ENCODE measurements at regions not wholly inside any gene's neighbourhood (a gene's known extent, or its start where the extent isn't known, plus 50 kb on each side); places are given as distances from the start of the nearest gene placed in this dataset.
A peak's percentile ranks its signal among the peaks of the same experiment; 100 is the strongest.
"Not testable (repeated sequence)": the region's sequence is repeated elsewhere in the genome, so short reads cannot be mapped to it uniquely, and the experiment has no call there.

GRCh38 chr3:191741847-191742350 lies 280.9 kb downstream of the PYDC2 start:
- not testable (repeated sequence) for DNase-seq

GRCh38 chr3:191743283-191743682 lies 282.3 kb downstream of the PYDC2 start:
- DNase-seq, result no peak

- DNase-seq, result no peak
Measured at GRCh38 chr3:191750618-191751017, 289.7 kb downstream of the PYDC2 start.

- DNase-seq, result peak in 2 of 3 donors; percentile 3 to 28
Measured at GRCh38 chr3:191753196-191753595, 292.2 kb downstream of the PYDC2 start.

- DNase-seq, result peak in 1 of 3 donors; percentile 23
Measured at GRCh38 chr3:191761906-191762305, 300.9 kb downstream of the PYDC2 start.

GRCh38 chr3:191762323-191762960 lies 301.5 kb downstream of the PYDC2 start:
- peak; percentile 33 to 78 (median 69) for DNase-seq

GRCh38 chr3:191768421-191768820 lies 307.5 kb downstream of the PYDC2 start:
- DNase-seq, result no peak

- DNase-seq, result peak; percentile 46 to 76 (median 60)
Measured at GRCh38 chr3:191770541-191770940, 309.6 kb downstream of the PYDC2 start.

- peak in 2 of 3 donors; percentile 23 to 82 for DNase-seq
Measured at GRCh38 chr3:191774485-191774884, 313.5 kb downstream of the PYDC2 start.

- DNase-seq, result no peak
Measured at GRCh38 chr3:191775451-191776233, 314.7 kb downstream of the PYDC2 start.

GRCh38 chr3:191781044-191781443 lies 320.1 kb downstream of the PYDC2 start:
- no peak for DNase-seq

GRCh38 chr3:191783024-191783423 lies 322.1 kb downstream of the PYDC2 start:
- DNase-seq, result no peak

- no peak for DNase-seq
Measured at GRCh38 chr3:191790934-191791333, 330.0 kb downstream of the PYDC2 start.

GRCh38 chr3:191792580-191792979 lies 331.6 kb downstream of the PYDC2 start:
- DNase-seq, result no peak

GRCh38 chr3:191795196-191795595 lies 334.2 kb downstream of the PYDC2 start:
- no peak for DNase-seq

GRCh38 chr3:191797271-191797670 lies 336.3 kb downstream of the PYDC2 start:
- DNase-seq, result no peak

- DNase-seq, result no peak
Measured at GRCh38 chr3:191802671-191803070, 341.7 kb downstream of the PYDC2 start.

- DNase-seq, result no peak
Measured at GRCh38 chr3:191804935-191805334, 344.0 kb downstream of the PYDC2 start.

- no peak for DNase-seq
Measured at GRCh38 chr3:191808073-191808472, 347.1 kb downstream of the PYDC2 start.

GRCh38 chr3:191809326-191809949 lies 348.5 kb downstream of the PYDC2 start:
- no peak for DNase-seq

GRCh38 chr3:191813245-191813644 lies 352.3 kb downstream of the PYDC2 start:
- DNase-seq, result no peak

- DNase-seq, result no peak
Measured at GRCh38 chr3:191848818-191849217, 387.9 kb downstream of the PYDC2 start.

- no peak for DNase-seq
Measured at GRCh38 chr3:191859531-191859930, 398.6 kb downstream of the PYDC2 start.

Data from muscle of back (tissue), 3 donors.